WI38 (cell line): ENCODE measurements at regions not wholly inside any gene's neighbourhood (a gene's known extent, or its start where the extent isn't known, plus 50 kb on each side); places are given as distances from the start of the nearest gene placed in this dataset.

Source experiments
- H3K4me3 ChIP-seq: 2 replicates; pipeline ENCODE4 v1.5.1; 2011; ENCODE audit warnings: low read depth, mild to moderate bottlenecking, control low read depth, low read length
- TF ChIP-seq, protein P1 (sequence below): IDR thresholded peaks from 2 replicates; pipeline ENCODE4 v1.5.1; 2012; ENCODE audit warnings: low read depth, mild to moderate bottlenecking, control low read depth, low read length

DNA sequence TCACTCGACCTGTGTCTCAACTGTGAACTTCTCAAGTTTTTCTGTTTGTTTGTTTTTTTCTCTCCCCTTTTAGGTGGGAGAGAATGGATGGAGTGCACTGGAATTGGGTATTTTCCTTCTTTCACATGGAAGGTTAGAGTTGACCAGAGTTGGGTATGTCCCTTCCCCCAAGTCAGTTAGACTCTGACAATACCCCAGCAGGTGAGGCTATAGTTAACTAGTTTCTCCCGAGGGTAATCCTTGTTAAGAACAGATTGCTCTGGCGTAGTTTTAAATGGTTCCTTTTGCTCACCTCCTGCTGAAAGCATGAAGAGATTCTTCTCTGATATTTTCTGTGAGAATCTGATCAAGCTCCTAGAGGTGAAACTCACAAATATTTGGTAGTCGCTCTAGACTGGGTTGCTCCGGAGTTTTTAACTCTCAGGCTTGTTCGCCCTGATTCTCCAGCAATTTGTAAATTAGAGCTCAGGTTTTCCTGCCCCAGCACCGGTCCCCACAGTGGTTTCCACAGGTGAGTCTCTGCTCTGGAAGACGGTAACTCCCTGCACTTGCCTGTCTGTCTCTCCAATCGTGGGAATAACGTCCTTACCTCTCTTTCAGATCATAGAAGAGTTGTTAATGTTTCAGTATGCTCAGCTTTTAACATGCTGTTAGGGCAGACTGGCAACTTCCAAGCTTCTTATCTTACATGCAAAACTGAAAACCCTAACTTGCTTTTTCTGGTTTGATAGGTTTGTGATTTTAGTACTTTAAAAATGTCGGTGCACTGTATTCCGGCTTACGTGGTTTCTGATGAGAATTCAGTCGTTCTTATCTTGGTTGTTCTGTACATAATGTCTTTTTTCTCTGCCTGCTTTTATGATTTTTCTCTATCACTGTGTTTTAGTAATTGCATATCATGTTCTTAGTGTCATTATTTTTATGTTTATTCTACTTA, 111.2 kb upstream of the HIVEP1 start:
- no peak overlapping the region for H3K4me3 ChIP-seq
- TF ChIP-seq, protein P1, sequence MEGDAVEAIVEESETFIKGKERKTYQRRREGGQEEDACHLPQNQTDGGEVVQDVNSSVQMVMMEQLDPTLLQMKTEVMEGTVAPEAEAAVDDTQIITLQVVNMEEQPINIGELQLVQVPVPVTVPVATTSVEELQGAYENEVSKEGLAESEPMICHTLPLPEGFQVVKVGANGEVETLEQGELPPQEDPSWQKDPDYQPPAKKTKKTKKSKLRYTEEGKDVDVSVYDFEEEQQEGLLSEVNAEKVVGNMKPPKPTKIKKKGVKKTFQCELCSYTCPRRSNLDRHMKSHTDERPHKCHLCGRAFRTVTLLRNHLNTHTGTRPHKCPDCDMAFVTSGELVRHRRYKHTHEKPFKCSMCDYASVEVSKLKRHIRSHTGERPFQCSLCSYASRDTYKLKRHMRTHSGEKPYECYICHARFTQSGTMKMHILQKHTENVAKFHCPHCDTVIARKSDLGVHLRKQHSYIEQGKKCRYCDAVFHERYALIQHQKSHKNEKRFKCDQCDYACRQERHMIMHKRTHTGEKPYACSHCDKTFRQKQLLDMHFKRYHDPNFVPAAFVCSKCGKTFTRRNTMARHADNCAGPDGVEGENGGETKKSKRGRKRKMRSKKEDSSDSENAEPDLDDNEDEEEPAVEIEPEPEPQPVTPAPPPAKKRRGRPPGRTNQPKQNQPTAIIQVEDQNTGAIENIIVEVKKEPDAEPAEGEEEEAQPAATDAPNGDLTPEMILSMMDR: no peak

DNA sequence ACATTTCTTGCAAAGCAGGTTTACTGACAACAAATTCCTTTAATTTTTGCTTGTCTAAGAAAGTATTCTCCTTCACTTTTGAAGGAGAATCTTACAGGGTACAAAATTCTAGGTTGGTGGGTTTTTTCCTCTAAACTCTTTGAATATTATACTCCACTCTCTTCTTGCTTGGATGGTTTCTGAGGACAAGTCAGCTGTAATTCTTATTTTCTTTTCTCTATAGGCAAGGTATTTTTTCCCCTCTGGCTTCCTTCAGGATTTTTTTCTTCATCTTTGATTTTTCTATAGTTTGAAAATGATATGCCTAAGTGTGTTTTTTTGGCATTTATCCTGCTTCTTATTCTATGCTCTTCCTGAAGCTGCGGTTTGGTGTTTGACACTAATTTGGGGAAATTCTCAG, 112.5 kb upstream of the HIVEP1 start:
- no peak overlapping the region for H3K4me3 ChIP-seq
- TF ChIP-seq, protein P1: no peak

DNA sequence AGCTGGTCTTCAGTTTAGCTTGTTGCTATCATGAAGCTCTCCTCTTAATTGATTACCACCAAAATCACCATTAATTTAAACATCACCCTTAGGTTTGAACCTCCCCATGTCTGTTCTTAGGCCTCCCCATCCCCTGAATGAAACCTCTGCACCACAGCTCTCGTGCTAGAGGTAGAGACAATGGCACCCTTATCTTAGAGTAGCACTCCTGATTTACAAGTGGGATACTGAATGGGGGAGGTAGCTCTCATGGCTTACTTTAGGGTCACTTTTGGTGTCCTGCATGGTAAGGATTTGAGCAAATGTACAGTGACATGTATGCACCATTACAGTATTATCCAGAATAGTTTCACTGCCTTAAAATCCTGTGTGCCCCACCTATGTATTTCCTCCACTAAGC, 115.6 kb upstream of the ADTRP start:
- no peak overlapping the region for H3K4me3 ChIP-seq
- TF ChIP-seq, protein P1: no peak

DNA sequence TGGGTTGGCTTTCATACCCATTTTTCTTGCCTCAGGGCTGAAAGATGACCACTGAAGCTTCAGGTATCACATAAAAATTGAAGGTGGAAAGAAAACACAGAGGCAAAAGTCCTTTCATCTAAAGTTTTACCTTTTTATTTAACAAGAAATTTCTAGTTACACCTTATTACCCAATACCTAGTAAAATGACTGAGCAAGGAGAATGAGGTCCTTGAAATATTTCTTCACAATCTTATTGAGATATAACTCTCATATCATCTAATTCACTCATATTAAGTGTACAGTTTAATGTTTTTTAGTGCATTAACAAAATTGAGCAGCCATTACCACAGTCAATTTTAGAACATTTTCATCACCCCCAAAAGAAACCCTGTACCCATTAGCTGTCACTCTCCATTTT, 112.9 kb upstream of the ADTRP start:
- TF ChIP-seq, protein P1: no peak
- H3K4me3 ChIP-seq: no peak overlapping the region

DNA sequence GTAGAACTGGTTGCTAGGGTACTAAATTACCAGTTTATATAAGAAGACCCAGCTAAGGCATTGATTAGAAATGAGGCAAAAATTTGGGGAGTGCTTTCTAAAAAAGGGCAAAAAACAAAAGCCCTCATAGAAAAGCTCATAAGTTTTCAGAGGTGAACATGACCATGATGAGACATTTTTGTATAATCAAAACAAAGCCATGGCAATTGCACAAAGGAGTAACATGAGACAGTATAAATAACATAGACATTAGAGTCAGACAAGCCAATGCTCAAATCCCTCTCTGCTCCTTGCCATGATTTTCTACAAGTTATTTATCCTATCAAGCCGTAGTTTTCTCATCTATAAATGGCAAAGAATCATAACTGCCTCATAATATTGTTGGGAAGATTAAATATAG, 112.2 kb upstream of the ADTRP start:
- no peak overlapping the region for H3K4me3 ChIP-seq
- TF ChIP-seq, protein P1: no peak

DNA sequence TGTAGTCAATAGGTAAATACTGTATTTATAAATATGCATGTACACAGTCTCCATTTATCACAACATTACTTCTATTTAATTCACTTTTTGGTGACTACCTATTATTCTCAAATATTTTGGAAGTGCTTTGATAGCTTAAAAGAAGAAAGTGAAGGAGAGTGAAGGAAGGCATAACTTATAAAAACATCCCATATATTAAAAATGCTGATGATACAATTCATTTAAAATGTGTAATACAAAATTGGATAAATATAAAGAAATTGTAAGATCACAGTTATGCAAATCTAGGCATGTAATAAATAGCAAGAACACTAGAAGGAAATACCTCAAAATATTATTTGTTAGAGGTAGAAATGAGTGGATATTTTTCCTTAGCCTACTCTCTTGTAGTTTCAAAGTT, 111.6 kb upstream of the ADTRP start:
- TF ChIP-seq, protein P1: no peak

DNA sequence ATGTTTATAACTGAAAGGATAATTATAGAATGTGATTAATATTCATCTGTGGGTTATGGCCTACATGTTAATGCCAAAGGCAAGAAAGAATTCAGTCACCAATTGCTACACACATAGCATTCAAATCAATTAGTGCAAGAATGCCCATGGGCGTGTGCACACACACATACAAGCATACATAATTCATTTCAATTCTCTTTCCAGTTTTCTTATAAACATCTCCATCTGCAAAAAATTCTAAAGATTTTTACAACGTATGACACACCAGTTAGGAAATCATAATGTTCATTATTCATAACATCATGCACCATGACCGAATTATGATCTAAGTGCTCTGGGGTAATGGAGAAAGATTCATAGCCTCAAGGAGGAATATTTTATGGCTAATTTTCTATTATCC, 111.0 kb upstream of the ADTRP start:
- TF ChIP-seq, protein P1: no peak
- no peak overlapping the region for H3K4me3 ChIP-seq

More for the DNA sequence above, 111.6 kb upstream of the ADTRP start:
- no peak overlapping the region for H3K4me3 ChIP-seq
